HG02623 (cell line): ENCODE measurements at regions not wholly inside any gene's neighbourhood (a gene's known extent, or its start where the extent isn't known, plus 50 kb on each side); places are given as distances from the start of the nearest gene placed in this dataset.
"Not testable (repeated sequence)": the region's sequence is repeated elsewhere in the genome, so short reads cannot be mapped to it uniquely, and the experiment has no call there.

Experiments
- ATAC-seq: cut with Tn5 transposase; IDR thresholded peaks from one replicate; pipeline ENCODE4 v1.9.1; 2021; ENCODE audit warnings: moderate library complexity; ENCODE audit not compliant: unreplicated experiment

GRCh38 chr4:58413849-58414248 is 1303.7 kb upstream of the IGFBP7 start:
- ATAC-seq: no peak

DNA sequence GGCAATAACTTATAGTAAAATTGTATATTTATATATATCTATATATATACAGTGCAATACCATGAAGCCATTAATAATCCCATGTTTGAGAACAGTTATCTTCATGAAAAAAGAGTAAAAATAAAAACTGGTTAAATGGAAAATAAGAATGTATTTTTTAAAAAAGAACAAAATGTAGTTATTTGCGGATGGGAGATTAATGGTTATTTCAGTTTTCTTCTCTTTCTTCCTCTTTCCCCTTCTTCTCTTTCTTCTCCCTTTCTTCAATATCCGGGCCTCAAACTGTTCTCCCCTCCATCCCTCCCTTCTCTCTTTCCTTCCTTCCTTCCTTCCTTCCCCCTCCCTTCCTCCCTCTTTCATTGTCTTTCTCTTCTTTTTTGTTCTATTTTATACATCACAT is 1301.7 kb upstream of the IGFBP7 start:
- ATAC-seq: no peak

DNA sequence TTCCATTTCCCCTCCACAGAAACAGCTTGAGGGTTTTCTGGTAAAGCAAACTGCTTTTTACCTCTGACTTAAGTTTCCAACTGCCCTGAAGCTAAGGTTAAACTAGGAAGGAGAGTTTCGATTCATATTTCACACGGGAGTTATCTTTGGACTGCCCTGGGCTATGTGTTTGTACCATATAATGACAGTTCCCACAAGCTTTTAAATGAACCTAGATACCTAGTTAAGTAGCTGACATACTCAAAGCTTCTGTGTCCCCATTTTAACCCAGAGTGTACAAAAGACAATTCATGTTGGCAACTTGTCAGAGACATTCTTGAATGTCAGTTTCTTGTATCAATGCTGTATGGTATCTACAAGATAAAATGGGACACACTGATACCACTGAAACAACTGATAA is 1296.6 kb upstream of the IGFBP7 start:
- no peak for ATAC-seq

DNA sequence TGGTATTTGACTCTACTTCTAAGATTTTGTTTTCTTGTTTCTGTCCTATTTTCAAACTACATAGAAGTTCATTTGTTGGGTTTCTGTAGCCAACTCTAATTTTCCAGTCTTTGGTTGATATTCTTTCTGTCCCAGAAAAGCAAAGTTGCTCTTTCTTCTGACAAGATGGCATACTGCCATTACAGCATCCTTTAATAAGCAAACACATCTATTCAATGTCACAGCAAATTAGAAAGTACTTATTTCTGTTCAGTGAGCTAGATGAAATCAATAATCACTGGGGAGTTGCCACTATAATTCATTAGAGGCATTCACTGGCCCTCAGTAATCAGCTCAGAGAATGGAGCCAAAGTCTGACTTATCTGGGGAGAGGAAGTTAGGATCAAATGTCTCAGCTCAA is 1258.0 kb upstream of the IGFBP7 start:
- no peak for ATAC-seq

- no peak for ATAC-seq
Observed at GRCh38 chr4:58360354-58361133, 1250.4 kb upstream of the IGFBP7 start.

DNA sequence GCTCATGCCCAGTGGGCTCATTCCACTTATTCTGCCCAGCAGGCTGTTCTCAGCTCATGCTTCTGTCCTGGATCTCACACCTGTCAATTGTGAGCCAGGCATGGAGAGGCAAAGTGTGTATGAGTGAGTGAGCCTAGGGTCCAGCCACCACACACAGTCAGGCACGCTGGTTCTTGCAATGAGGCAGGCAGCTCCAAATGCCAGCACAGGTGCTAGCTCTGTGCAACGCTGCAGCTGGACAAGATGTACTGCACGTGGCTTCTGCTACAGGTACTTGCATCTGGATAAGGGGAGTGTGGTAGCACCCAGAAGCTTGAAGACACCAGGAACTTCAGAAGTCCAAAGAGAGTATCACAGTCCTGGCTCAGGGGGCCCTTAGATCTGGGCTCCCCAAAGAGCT is 1249.4 kb upstream of the IGFBP7 start:
- ATAC-seq: no peak

DNA sequence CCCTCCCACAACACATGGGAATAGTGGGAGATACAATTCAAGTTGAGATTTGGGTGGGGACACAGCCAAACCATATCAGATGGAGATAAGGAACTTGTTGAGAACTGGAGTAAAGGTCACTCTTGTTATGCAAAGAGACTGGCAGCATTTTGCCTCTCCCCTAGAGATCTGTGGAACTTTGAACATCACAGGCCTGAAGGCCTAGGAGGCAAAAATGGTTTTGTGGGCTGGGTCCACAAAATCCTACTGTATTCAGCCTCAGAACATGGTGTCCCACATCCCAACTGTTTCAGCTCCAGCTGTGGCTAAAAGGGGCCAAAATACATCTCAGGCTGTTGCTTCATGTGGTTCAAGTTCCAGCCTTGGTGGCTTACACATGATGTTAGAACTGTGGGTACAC is 1247.8 kb upstream of the IGFBP7 start:
- no peak for ATAC-seq

DNA sequence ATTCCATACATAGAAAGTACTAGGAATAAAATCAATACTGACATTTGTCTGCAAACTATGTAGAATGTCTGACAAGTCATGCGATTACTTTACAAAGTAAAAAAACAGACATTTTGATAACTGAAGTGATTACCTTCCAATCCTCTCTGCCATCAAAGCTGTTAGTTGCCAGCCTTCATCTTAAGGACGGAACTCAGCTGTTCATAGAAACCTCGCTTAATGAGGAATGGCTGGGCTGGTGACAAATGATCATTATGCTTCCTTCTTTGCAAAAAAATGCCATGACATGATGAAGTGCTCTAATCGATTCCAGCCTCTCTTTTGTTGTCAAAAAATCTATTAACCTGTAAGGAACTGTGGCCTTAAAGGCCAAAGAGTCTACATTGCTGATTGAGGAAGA is 1214.9 kb upstream of the IGFBP7 start:
- ATAC-seq: no peak

- no peak for ATAC-seq
Observed at GRCh38 chr4:58313444-58313843, 1203.3 kb upstream of the IGFBP7 start.

DNA sequence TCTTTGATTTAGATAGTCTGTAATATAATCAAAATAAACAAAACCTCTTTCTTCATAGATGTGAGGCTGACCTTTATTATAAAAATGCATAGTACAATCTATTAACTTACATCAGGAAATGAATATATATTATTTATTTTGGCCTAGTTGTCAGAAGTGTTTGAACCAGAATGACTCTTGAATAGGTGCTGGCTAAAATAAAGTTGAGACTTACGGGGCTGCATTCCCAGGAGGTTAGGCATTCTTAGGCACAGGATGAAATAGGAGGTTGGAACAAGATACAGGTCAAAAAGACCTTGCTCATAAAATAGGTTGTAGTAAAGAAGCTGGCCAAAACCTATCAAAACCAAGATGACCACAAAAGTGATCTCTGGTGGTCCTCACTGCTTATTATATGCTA is 1193.3 kb upstream of the IGFBP7 start:
- no peak for ATAC-seq

DNA sequence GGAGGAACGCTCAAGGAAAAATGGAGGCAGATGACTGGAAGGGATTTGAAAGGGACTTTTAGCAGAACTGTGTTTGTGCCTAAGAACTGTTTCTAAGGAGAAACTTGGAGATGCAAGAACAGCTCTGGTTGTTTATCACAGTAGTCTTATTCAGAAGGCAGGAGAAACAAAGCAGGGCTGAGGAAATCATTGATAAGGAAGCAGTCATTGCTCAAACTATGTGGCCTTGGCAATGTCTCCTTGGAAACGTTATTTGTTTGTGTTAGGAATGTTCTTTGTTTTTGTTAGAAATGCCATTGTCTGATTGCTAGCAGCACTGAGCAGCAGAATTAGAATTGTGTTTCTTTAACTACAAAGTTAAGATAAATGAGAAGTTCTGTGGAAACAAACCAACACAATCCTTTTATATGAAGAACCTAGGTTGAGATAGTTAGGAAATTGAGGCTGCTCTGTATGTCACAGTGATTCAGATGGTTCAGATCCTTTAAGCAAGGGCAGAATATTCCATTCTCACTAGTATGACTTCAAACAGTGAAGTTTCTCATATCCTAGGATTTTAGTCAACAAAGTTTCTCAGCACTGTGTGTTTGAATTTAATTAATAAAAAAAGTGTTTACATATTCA is 1191.3 kb upstream of the IGFBP7 start:
- ATAC-seq: no peak

DNA sequence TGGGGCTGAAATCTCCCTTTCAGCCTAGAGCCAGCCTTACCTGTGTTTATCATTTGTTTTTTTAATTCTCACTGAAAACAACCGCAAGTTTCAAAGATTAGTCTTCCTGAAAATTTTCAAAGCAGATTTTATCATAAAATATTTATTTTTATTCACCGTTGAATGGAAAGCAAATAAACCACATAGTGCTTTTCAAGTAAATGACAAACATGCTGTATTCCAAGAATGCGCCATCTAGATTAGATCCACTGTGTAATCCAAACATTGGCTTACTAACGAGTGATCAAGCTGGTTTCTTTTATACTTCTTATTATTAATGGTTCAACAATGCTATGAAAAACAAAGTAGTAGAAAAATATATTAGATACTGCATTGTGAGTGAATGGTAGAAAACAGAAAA is 1176.2 kb upstream of the IGFBP7 start:
- ATAC-seq: no peak

- not testable (repeated sequence) for ATAC-seq
Observed at GRCh38 chr4:58280928-58281327, 1170.7 kb upstream of the IGFBP7 start.

- ATAC-seq: no peak
Observed at GRCh38 chr4:58275856-58276255, 1165.7 kb upstream of the IGFBP7 start.

DNA sequence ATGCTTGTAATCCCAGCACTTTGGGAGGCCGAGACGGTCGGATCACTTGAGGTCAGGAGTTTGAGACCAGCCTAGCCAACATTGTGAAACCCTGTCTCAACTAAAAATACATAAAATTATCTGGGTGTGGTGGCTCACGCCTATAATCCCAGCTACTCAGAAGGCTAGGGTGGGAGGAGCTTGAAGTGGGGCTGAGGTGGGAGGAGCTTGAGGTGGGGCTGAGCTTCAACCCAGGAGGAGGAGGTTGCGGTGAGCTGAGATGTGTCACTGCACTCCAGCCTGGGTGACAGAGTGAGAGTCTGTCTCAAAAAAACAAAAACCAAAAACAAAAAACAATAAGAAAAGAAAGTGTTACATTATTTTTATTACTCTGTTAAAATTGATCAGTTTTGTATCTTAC is 1164.4 kb upstream of the IGFBP7 start:
- no peak for ATAC-seq

- ATAC-seq: no peak
Observed at GRCh38 chr4:58272311-58272710, 1162.1 kb upstream of the IGFBP7 start.

- ATAC-seq: no peak
Observed at GRCh38 chr4:58265734-58266133, 1155.5 kb upstream of the IGFBP7 start.

GRCh38 chr4:58261526-58261925 is 1151.3 kb upstream of the IGFBP7 start:
- ATAC-seq: no peak

DNA sequence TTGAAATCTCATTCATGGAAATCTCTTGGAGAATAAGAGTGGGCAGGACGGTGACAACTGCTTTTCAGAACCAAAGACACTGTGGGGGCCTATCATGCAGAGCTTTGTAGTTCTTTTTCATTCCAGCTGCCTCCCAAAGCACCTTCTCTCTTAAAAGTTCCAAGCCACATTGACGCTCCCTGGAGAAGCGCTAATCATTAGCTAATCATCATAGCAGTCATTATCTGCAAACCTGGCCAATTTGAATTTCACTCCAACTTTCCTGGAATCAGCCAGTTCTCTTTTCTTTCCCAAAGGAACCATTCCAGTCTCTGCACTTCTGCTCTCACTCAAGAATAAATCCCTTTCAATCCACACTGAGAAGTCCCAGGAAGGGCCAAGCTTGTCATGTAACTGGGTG is 1144.1 kb upstream of the IGFBP7 start:
- no peak for ATAC-seq

DNA sequence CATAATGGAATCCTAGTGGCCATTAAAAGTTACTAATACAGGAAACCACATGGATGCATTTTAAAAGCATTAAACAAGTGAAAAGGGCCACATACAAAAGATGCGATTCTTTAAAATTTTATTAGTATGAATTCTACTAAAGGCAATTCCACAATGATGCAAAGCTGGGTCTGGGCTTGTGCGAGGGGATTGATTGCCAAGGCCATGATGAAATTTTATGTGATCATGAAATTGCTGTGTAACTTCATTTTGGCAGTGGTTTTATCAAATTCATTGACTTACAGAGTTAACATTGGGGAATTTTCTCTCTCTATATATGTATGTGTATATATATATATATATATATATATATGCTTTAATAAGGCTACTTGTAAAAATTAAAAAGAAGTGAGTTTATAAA is 1142.5 kb upstream of the IGFBP7 start:
- no peak for ATAC-seq

DNA sequence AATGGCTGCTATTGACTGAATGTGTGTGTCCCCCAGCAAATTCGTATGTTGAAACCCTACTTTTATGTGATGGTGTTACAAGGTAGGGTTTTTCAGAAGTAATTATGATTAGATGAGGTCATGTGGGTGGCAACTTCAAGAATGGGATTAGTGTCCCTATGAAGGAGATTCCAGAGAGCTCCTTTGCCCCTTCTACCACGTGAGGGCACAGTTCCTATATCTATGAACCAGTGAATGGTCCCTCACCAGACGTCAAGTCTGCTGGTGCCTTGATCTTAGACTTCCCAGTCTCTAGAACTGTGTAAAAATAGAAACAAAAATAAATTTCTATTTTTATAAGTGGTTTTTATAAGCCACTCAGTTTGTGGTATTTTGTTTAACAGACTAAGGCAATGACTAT is 1137.6 kb upstream of the IGFBP7 start:
- no peak for ATAC-seq

- no peak for ATAC-seq
Observed at GRCh38 chr4:58225460-58225859, 1115.3 kb upstream of the IGFBP7 start.

DNA sequence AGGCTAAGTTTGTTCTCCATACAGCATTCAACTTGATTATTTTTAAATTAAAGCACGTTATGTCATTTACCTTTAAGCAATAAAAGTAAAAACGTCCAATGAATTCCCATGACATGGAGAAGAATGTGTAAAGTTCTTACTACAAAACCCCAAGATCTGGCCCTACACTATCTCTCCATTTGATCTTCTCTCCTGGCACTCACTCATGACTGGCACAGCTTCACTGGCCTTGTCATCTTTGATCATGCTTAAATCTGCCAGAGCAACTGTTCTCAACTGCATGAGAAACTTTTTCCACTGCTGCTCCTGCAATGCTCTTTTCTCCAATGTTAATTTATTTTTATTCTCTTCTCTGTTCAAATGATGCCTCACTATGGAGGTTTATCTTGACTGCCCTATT is 1109.0 kb upstream of the IGFBP7 start:
- no peak for ATAC-seq
